Neural progenitor cell (in vitro differentiated cells): ENCODE measurements at regions not wholly inside any gene's neighbourhood (a gene's known extent, or its start where the extent isn't known, plus 50 kb on each side); places are given as distances from the start of the nearest gene placed in this dataset.

Source experiments
- DNase-seq: peaks from one replicate; pipeline ENCODE4 v3.0.0-alpha.2; 2016; ENCODE audit warnings: low spot score
- H2AFZ ChIP-seq: fragments of 200-600 bp; sonication (generic); replicated peaks from 2 replicates; pipeline ENCODE4 v1.6.1; 2016; ENCODE audit warnings: antibody characterized with exemption
- H3F3A ChIP-seq: fragments of 200-600 bp; sonication (generic); 2 replicates; pipeline ENCODE4 v1.6.1; 2016; ENCODE audit warnings: antibody characterized with exemption, low read depth
- H3K27ac ChIP-seq: fragments of 200-600 bp; sonication (generic); 2 replicates; pipeline ENCODE4 v1.5.1; 2016; ENCODE audit warnings: mild to moderate bottlenecking
- H3K27me3 ChIP-seq: fragments of 200-600 bp; sonication (generic); 2 replicates; pipeline ENCODE4 v1.6.1; 2016; ENCODE audit warnings: mild to moderate bottlenecking, moderate library complexity
- H3K36me3 ChIP-seq: fragments of 200-600 bp; sonication (generic); 2 replicates; pipeline ENCODE4 v1.5.1; 2016
- H3K4me1 ChIP-seq: fragments of 200-600 bp; sonication (generic); 2 replicates; pipeline ENCODE4 v1.6.1; 2016; ENCODE audit warnings: mixed run types
- H3K4me2 ChIP-seq: fragments of 200-600 bp; sonication (generic); 2 replicates; pipeline ENCODE4 v1.6.1; 2016
- H3K4me3 ChIP-seq: fragments of 200-600 bp; sonication (generic); 2 replicates; pipeline ENCODE4 v1.5.1; 2016
- H3K79me2 ChIP-seq: fragments of 200-600 bp; sonication (generic); 2 replicates; pipeline ENCODE4 v1.6.1; 2016; ENCODE audit warnings: low read depth
- H3K9ac ChIP-seq: fragments of 200-600 bp; sonication (generic); 2 replicates; pipeline ENCODE4 v1.6.1; 2016
- H3K9me3 ChIP-seq: fragments of 200-600 bp; sonication (generic); 2 replicates; pipeline ENCODE4 v1.5.1; 2016; ENCODE audit warnings: low read depth
- H4K20me1 ChIP-seq: fragments of 200-600 bp; sonication (generic); 2 replicates; pipeline ENCODE4 v1.6.1; 2016; ENCODE audit warnings: low read depth
- H3K27ac Mint-ChIP-seq: 3 replicates; pipeline ENCODE4 v1.8.0; 2021; ENCODE audit warnings: mixed read lengths
- H3K27me3 Mint-ChIP-seq: 2 replicates; pipeline ENCODE4 v1.8.0; 2022; ENCODE audit warnings: low read depth, mild to moderate bottlenecking, inconsistent platforms, moderate library complexity, mixed read lengths; ENCODE audit not compliant: insufficient read depth
- H3K36me3 Mint-ChIP-seq: 3 replicates; pipeline ENCODE4 v1.8.0; 2021; ENCODE audit warnings: mixed read lengths
- H3K4me1 Mint-ChIP-seq: 3 replicates; pipeline ENCODE4 v1.8.0; 2021; ENCODE audit warnings: mixed read lengths
- H3K4me3 Mint-ChIP-seq: 3 replicates; pipeline ENCODE4 v1.8.0; 2021; ENCODE audit warnings: mild to moderate bottlenecking, moderate library complexity, mixed read lengths
- H3K9me3 Mint-ChIP-seq: 3 replicates; pipeline ENCODE4 v1.8.0; 2020; ENCODE audit warnings: mixed read lengths
- CTCF ChIP-seq: fragments of 200-600 bp; sonication (generic); IDR thresholded peaks from 2 replicates; pipeline ENCODE4 v1.5.1; 2017; ENCODE audit warnings: antibody characterized with exemption, mild to moderate bottlenecking
- EZH2 ChIP-seq: fragments of 200-600 bp; sonication (generic); IDR thresholded peaks from 2 replicates; pipeline ENCODE4 v1.6.1; 2017; ENCODE audit warnings: antibody characterized with exemption, mild to moderate bottlenecking, moderate library complexity
- EZH2phosphoT487 ChIP-seq: fragments of 200-600 bp; sonication (generic); IDR thresholded peaks from 2 replicates; pipeline ENCODE4 v1.6.1; 2017; ENCODE audit warnings: antibody characterized with exemption

GRCh38 chr20:6439737-6440442 lies 317.1 kb upstream of the FERMT1 start:
- no peaks in the 10 kb centered on the region for H3K27me3 ChIP-seq
- DNase-seq = no peak
- Mint-ChIP-seq H3K9me3 (no peaks in the 10 kb centered on the region), H3K4me3 (no peak overlapping the region), H3K27ac (no peak overlapping the region), H3K4me1 (no peaks in the 10 kb centered on the region), H3K36me3 (no peaks in the 10 kb centered on the region), H3K27me3 (no peaks in the 10 kb centered on the region)
- no peaks in the 10 kb centered on the region for H3K36me3 ChIP-seq
- no peak overlapping the region for H2AFZ ChIP-seq
- H3K4me1 ChIP-seq = no peaks in the 10 kb centered on the region
- TF ChIP-seq CTCF = no peak
- H3K9me3 ChIP-seq = no peaks in the 10 kb centered on the region
- no peak overlapping the region for H3K4me2 ChIP-seq
- no peaks in the 10 kb centered on the region for H4K20me1 ChIP-seq
- no peak overlapping the region for H3K27ac ChIP-seq
- no peak overlapping the region for H3K9ac ChIP-seq
- no peak overlapping the region for H3K4me3 ChIP-seq
- no peaks in the 10 kb centered on the region for H3K79me2 ChIP-seq
- H3F3A ChIP-seq = no peaks in the 10 kb centered on the region

GRCh38 chr20:6434131-6434530 lies 311.3 kb upstream of the FERMT1 start:
- H3K27ac Mint-ChIP-seq = no peak overlapping the region

GRCh38 chr20:6430381-6430780 lies 307.6 kb upstream of the FERMT1 start:
- no peaks in the 10 kb centered on the region for H3K27me3 ChIP-seq
- no peaks in the 10 kb centered on the region for H3K4me1 Mint-ChIP-seq
- H3K27ac ChIP-seq = no peak overlapping the region
- H3K27me3 Mint-ChIP-seq = no peaks in the 10 kb centered on the region
- H3K9ac ChIP-seq = no peak overlapping the region
- H3K4me3 Mint-ChIP-seq = no peak overlapping the region
- no peaks in the 10 kb centered on the region for H3K9me3 ChIP-seq
- no peaks in the 10 kb centered on the region for H3K36me3 Mint-ChIP-seq
- no peak overlapping the region for H3K27ac Mint-ChIP-seq
- TF ChIP-seq EZH2phosphoT487 = no peak
- TF ChIP-seq CTCF = no peak
- no peak for TF ChIP-seq EZH2
- H3K79me2 ChIP-seq = no peaks in the 10 kb centered on the region
- H3K4me2 ChIP-seq = no peak overlapping the region
- H2AFZ ChIP-seq = no peak overlapping the region
- H3F3A ChIP-seq = no peaks in the 10 kb centered on the region
- H3K4me3 ChIP-seq = no peak overlapping the region
- H3K36me3 ChIP-seq = no peaks in the 10 kb centered on the region
- no peak for DNase-seq
- no peaks in the 10 kb centered on the region for H4K20me1 ChIP-seq
- H3K9me3 Mint-ChIP-seq = no peaks in the 10 kb centered on the region
- no peaks in the 10 kb centered on the region for H3K4me1 ChIP-seq

More at GRCh38 chr20:6434131-6434530, 311.3 kb upstream of the FERMT1 start:
- H3K36me3 ChIP-seq = no peaks in the 10 kb centered on the region
- H3K9ac ChIP-seq = no peak overlapping the region
- no peak for DNase-seq
- H3K4me3 ChIP-seq = no peak overlapping the region
- H3K27me3 ChIP-seq = no peaks in the 10 kb centered on the region
- Mint-ChIP-seq H3K9me3 (no peaks in the 10 kb centered on the region), H3K36me3 (no peaks in the 10 kb centered on the region), H3K4me1 (no peaks in the 10 kb centered on the region), H3K4me3 (no peak overlapping the region), H3K27me3 (no peaks in the 10 kb centered on the region)
- H3K79me2 ChIP-seq = no peaks in the 10 kb centered on the region
- no peak overlapping the region for H3K4me2 ChIP-seq
- no peaks in the 10 kb centered on the region for H4K20me1 ChIP-seq
- H3K27ac ChIP-seq = no peak overlapping the region
- H2AFZ ChIP-seq = no peak overlapping the region
- TF ChIP-seq CTCF = no peak
- TF ChIP-seq EZH2phosphoT487 = no peak
- no peak for TF ChIP-seq EZH2
- no peaks in the 10 kb centered on the region for H3K4me1 ChIP-seq
- H3F3A ChIP-seq = no peaks in the 10 kb centered on the region
- no peaks in the 10 kb centered on the region for H3K9me3 ChIP-seq
